Fibroblast of pulmonary artery (primary cell): ENCODE measurements at regions not wholly inside any gene's neighbourhood (a gene's known extent, or its start where the extent isn't known, plus 50 kb on each side); places are given as distances from the start of the nearest gene placed in this dataset.

Source experiments
- DNase-seq: peaks from one replicate; pipeline ENCODE4 v3.0.0-alpha.2; 2010; ENCODE audit warnings: low read depth
- H3K4me3 ChIP-seq: replicated peaks from 2 replicates; pipeline ENCODE4 v1.5.1; 2011; ENCODE audit warnings: low read depth, mild to moderate bottlenecking, control low read depth, low read length, moderate library complexity
- CTCF ChIP-seq: IDR thresholded peaks from 2 replicates; pipeline ENCODE4 v1.5.1; 2011; ENCODE audit warnings: mild to moderate bottlenecking, control low read depth, low read length, inconsistent platforms; ENCODE audit errors: missing control alignments

- DNase-seq, result peak; percentile 1
- TF ChIP-seq CTCF, result no peak
- H3K4me3 ChIP-seq, result no peak overlapping the region
Observed at GRCh38 chr21:14321042-14321441, 61.9 kb downstream of the HSPA13 start.

- no peak for DNase-seq
- no peak overlapping the region for H3K4me3 ChIP-seq
- no peak for TF ChIP-seq CTCF
Observed at GRCh38 chr21:14319805-14320204, 63.1 kb downstream of the HSPA13 start.

- H3K4me3 ChIP-seq, result no peak overlapping the region
- DNase-seq, result no peak
- TF ChIP-seq CTCF, result no peak
Observed at GRCh38 chr21:14318578-14318977, 64.4 kb downstream of the HSPA13 start.

GRCh38 chr21:14317507-14317906, 65.4 kb downstream of the HSPA13 start:
- DNase-seq, result no peak
- no peak overlapping the region for H3K4me3 ChIP-seq
- no peak for TF ChIP-seq CTCF

- no peak for DNase-seq
- no peak for TF ChIP-seq CTCF
Observed at GRCh38 chr21:14313300-14313699, 69.6 kb downstream of the HSPA13 start.

GRCh38 chr21:14312871-14313270, 70.1 kb downstream of the HSPA13 start:
- no peak for DNase-seq
- H3K4me3 ChIP-seq, result no peak overlapping the region
- TF ChIP-seq CTCF, result no peak

More at GRCh38 chr21:14313300-14313699, 69.6 kb downstream of the HSPA13 start:
- no peak overlapping the region for H3K4me3 ChIP-seq

GRCh38 chr21:14308234-14308633, 74.7 kb downstream of the HSPA13 start:
- no peak for TF ChIP-seq CTCF

More at GRCh38 chr21:14308234-14308633, 74.7 kb downstream of the HSPA13 start:
- no peak overlapping the region for H3K4me3 ChIP-seq
- DNase-seq, result no peak
